HEK293T (cell line): ENCODE measurements at regions not wholly inside any gene's neighbourhood (a gene's known extent, or its start where the extent isn't known, plus 50 kb on each side); places are given as distances from the start of the nearest gene placed in this dataset.

Source experiments
- CTCF ChIA-PET: fragments of 350-600 bp; formaldehyde crosslinking; extraction: SDS; loops from one replicate; lab custom pipeline; 2021; ENCODE audit warnings: antibody characterized with exemption, inconsistent platforms; lab: Yijun Ruan, JAX
- POLR2A ChIA-PET: fragments of 350-600 bp; formaldehyde crosslinking; extraction: SDS; loops from one replicate; lab custom pipeline; 2020; ENCODE audit warnings: antibody characterized with exemption, inconsistent platforms; lab: Yijun Ruan, JAX
- DNase-seq: peaks from one replicate; pipeline ENCODE4 v3.0.0; 2012; ENCODE audit warnings: mixed read lengths; ENCODE audit errors: extremely low spot score
- ARNT ChIP-seq: fragments of 450-650 bp; IDR thresholded peaks from 2 replicates; pipeline ENCODE4 v1.6.1; 2017; ENCODE audit warnings: mild to moderate bottlenecking
- BHLHE40 ChIP-seq: fragments of 450-650 bp; IDR thresholded peaks from 2 replicates; pipeline ENCODE4 v1.6.1; 2016; ENCODE audit warnings: mild to moderate bottlenecking, moderate library complexity, borderline replicate concordance
- CTBP1 ChIP-seq: fragments of 450-650 bp; IDR thresholded peaks from 2 replicates; pipeline ENCODE4 v1.6.1; 2016; ENCODE audit warnings: borderline replicate concordance
- ELF4 ChIP-seq: fragments of 450-650 bp; IDR thresholded peaks from 2 replicates; pipeline ENCODE4 v1.6.1; 2017; ENCODE audit warnings: antibody characterized with exemption
- FOXA1 ChIP-seq: fragments of 450-650 bp; IDR thresholded peaks from 2 replicates; pipeline ENCODE4 v1.6.1; 2016; ENCODE audit warnings: mild to moderate bottlenecking
- FOXK2 ChIP-seq: fragments of 450-650 bp; IDR thresholded peaks from 2 replicates; pipeline ENCODE4 v1.6.1; 2016; ENCODE audit warnings: mild to moderate bottlenecking
- FOXM1 ChIP-seq: fragments of 450-650 bp; IDR thresholded peaks from 2 replicates; pipeline ENCODE4 v1.6.1; 2017; ENCODE audit warnings: mild to moderate bottlenecking, borderline replicate concordance
- HDGF ChIP-seq: fragments of 450-650 bp; IDR thresholded peaks from 2 replicates; pipeline ENCODE4 v1.6.1; 2017; ENCODE audit warnings: antibody characterized with exemption, borderline replicate concordance
- L3MBTL2 ChIP-seq: fragments of 450-650 bp; conservative IDR thresholded peaks from 2 replicates; pipeline ENCODE4 v1.6.1; 2016; ENCODE audit warnings: mild to moderate bottlenecking
- LEF1 ChIP-seq: fragments of 450-650 bp; IDR thresholded peaks from 2 replicates; pipeline ENCODE4 v1.6.1; 2017; ENCODE audit warnings: mild to moderate bottlenecking, borderline replicate concordance
- NFRKB ChIP-seq: fragments of 450-650 bp; IDR thresholded peaks from 2 replicates; pipeline ENCODE4 v1.6.1; 2016; ENCODE audit warnings: mild to moderate bottlenecking, moderate library complexity
- PKNOX1 ChIP-seq: fragments of 450-650 bp; IDR thresholded peaks from 2 replicates; pipeline ENCODE4 v1.6.1; 2016
- SP1 ChIP-seq: fragments of 450-650 bp; IDR thresholded peaks from 2 replicates; pipeline ENCODE4 v1.6.1; 2017
- SUZ12 ChIP-seq: fragments of 450-650 bp; IDR thresholded peaks from 2 replicates; pipeline ENCODE4 v1.6.1; 2016; ENCODE audit warnings: mild to moderate bottlenecking
- TARDBP ChIP-seq: fragments of 450-650 bp; IDR thresholded peaks from 2 replicates; pipeline ENCODE4 v1.6.1; 2016
- ZNF384 ChIP-seq: fragments of 450-650 bp; IDR thresholded peaks from 2 replicates; pipeline ENCODE4 v1.6.1; 2016

- DNase-seq: no peak
- TF ChIP-seq ARNT (no peak), BHLHE40 (no peak)
- POLR2A ChIA-PET: no interaction called here
- CTCF ChIA-PET: no interaction called here
These were observed 54.6 kb upstream of the PARM1 start for GRCh38 chr4:74878323-74878722.

GRCh38 chr4:74875451-74875850, 57.5 kb upstream of the PARM1 start:
- no peak for TF ChIP-seq SP1
- TF ChIP-seq SUZ12: no peak
- TF ChIP-seq ELF4: no peak
- TF ChIP-seq LEF1: no peak
- TF ChIP-seq PKNOX1: no peak
- no peak for TF ChIP-seq FOXA1
- TF ChIP-seq ARNT: no peak
- TF ChIP-seq TARDBP: no peak
- no peak for TF ChIP-seq FOXM1
- POLR2A ChIA-PET: no interaction called here
- CTCF ChIA-PET: interaction anchor here (1.5 kb wide), 1 partner anchor 8 kb away, joined by 12 read pairs; no protein-coding TSS in a partner anchor
- no peak for DNase-seq

- ChIA-PET POLR2A (no interaction called here), CTCF (interaction anchor here (0.6 to 1.5 kb wide), 3 partner anchors 9 to 804 kb away, joined by 4 to 12 read pairs (median 6); no protein-coding TSS in a partner anchor)
- DNase-seq: peak; percentile 63
- TF ChIP-seq ARNT: no peak
These were observed 58.1 kb upstream of the PARM1 start for GRCh38 chr4:74874753-74875367.

- TF ChIP-seq LEF1 (no peak), SP1 (no peak), TARDBP (no peak), CTBP1 (no peak), ARNT (no peak), SUZ12 (no peak), L3MBTL2 (no peak)
- ChIA-PET POLR2A (interaction anchor here (1.4 kb wide), 1 partner anchor 11 kb away, joined by 3 read pairs; no protein-coding TSS in a partner anchor), CTCF (no interaction called here)
- no peak for DNase-seq
These were observed 59.2 kb upstream of the PARM1 start for GRCh38 chr4:74873545-74874301.

- POLR2A ChIA-PET: no interaction called here
- DNase-seq: no peak
- CTCF ChIA-PET: no interaction called here
- TF ChIP-seq FOXA1: no peak
- TF ChIP-seq PKNOX1: peak; percentile 16; the same call in 1 of the 2 replicates
These were observed 64.7 kb upstream of the BTC start for GRCh38 chr4:74858921-74859562.

GRCh38 chr4:74855879-74856278, 61.6 kb upstream of the BTC start:
- DNase-seq: no peak
- ChIA-PET POLR2A (no interaction called here), CTCF (no interaction called here)
- TF ChIP-seq PKNOX1: peak; percentile 21; the same call in 1 of the 2 replicates
- TF ChIP-seq NFRKB: no peak

GRCh38 chr4:74848774-74849173, 54.5 kb upstream of the BTC start:
- TF ChIP-seq ELF4 (no peak), FOXM1 (no peak), SUZ12 (no peak), BHLHE40 (no peak), PKNOX1 (no peak), L3MBTL2 (no peak), SP1 (no peak), NFRKB (no peak), FOXA1 (no peak), ZNF384 (no peak), TARDBP (no peak), CTBP1 (no peak), LEF1 (no peak), ARNT (no peak), FOXK2 (no peak), HDGF (no peak)
- DNase-seq: no peak
- POLR2A ChIA-PET: no interaction called here
- CTCF ChIA-PET: no interaction called here
